Skin of body (tissue), 1 donor: ENCODE measurements at regions not wholly inside any gene's neighbourhood (a gene's known extent, or its start where the extent isn't known, plus 50 kb on each side); places are given as distances from the start of the nearest gene placed in this dataset.

Source experiments
- DNase-seq: peaks from one replicate; lab custom pipeline; 2025; lab: John Stamatoyannopoulos, UW

DNA sequence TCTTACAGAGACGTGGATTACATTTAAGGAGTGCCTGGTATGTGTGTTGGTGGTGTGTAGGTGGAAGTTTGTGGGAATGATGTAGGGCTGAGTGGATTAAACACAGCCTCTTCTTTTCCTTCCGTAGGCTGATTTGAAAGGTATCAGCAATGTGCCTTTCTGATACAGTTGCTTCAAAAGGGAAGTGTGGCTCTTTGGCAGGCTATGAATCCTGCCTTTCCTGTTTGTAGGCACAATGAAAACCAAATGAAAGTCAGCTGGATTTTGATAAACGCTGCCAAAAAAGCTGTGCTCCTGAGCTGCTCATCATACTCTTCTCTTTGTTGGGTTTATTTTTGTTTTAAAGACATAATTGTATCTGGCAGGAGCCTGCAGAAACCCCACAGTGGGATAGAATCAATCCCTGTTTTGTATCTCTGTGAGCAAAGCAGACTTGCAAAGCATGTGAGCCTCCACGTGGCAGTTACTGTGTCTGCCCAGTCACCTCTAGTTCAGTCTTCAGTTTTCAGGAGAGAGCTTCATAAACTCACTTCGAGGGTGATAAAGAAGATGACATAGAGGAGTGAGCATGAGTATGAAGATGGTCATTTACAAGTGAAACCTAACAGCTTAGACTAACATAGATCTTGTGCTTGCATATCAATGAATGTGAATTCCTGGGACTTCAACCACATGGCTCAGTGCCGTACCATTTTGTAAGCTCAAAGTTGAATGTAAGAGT lies 655.7 kb upstream of the KIRREL3 start:
- DNase-seq = no peak

DNA sequence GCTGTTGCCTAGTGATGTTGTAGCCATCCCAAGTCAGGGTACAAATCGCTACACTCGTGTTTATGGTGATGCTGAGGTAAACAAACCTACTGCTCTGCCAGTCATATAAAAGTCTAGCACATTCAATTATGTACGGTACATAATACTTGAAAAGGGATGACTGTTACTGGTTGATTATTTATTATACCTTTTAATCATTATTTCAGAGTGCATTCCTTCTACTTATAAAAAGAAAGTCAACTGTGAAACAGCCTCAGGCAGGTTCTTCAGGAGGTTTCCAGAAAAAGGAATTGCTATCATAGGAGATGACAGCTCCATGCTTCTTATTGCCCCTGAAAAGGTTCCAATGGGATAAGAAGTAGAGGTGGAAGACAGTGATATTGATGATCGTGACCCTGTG lies 652.5 kb upstream of the KIRREL3 start:
- DNase-seq = no peak

DNA sequence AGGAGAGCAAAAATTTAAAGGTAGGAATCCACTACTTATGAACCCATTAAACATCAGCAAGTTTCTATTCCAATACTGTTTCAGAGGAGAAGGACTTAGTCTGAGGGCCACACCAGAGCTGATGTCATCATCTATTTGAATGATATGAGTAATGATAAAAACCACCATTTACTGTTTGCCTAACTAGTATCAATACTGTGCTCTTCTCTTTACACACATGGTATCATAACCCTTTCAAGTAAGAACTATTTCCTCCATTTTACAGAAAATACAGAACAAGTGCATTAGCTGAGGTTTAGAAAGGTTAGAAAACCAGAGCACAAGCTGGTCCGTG lies 651.3 kb upstream of the KIRREL3 start:
- no peak for DNase-seq

DNA sequence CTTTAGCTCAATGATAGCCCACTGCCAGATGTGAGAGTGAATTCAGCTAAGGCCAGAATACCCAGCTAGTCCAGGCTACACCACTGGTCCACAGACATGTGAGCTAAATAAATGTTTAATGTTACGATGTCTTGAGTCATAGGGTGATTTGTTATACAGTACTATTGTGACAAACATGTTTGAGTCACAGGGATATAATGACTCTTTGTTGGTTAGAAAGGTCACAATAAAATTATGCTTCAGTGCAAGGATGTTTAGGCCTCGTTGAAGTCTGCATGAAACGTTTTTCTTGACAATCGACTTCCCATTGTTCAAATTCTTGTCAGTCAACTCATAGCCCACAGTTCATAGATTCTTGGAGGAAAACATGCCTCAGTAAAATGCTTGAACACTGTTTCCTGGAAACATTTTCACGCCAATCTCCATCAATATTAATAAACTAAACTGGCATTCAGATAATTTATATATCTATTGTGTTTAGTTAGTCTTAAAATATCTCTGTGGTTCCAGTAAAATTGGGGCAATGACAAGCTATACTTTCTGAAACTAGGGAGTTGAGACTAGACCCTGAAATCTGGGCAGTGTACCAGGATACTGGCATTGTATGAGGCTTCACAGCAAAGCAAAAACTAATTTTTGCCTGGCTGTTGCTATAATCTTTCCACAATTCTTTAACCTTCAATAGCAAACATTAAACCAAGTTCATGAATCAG lies 650.8 kb upstream of the KIRREL3 start:
- DNase-seq = no peak

DNA sequence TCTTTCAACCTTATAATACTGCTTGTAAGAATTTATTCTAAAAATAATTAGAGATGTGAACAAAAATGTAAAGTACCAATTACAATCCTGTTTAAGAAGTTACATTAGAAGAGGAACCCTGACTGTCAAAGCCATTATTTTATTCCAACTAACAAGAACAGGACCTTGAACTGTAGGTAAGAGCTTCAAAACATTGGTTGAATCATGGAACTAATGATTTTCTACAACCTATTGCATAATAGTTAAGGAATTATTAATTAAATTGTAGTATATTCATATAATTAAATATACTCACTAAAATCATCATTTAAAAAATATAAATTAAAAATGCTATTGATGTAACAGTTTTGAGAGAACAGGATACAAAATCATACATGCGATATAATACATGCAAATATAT lies 649.4 kb upstream of the KIRREL3 start:
- no peak for DNase-seq

DNA sequence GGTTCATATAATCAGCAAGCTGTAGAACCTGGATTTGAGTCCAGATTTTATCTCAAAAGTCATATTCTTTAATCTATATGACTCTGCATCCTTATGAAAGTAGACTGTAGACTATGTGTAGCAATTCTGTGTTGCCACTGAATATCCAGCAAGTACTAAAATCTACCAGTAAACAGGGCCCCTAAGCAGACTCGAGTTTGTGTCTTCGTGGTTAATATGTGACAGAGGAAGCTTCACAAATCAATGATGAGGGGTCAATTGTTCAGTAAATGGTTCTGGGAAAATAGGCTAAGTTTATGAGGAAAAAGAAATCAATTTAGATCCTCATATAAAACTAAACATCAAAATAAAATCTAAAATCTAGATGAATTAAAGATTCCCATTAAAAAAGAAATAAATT lies 648.5 kb upstream of the KIRREL3 start:
- no peak for DNase-seq

DNA sequence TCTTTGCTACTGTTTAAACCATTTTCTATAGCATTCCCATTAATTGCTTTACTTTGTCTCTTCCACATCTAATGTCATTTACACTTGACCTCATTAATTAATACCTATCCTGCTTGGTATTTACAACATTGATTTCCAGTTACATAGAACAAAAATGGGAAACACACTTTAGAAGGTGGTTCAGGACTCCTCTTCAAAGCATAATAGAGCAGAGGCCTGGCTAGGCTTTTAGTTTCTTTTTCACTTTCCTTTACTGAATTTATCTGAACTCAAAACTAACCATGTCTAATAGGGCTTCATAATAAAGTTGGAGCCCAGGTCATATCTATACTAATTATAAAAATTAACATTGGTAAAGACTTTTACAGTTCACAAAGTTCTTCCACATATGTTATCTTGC lies 648.0 kb upstream of the KIRREL3 start:
- no peak for DNase-seq

DNA sequence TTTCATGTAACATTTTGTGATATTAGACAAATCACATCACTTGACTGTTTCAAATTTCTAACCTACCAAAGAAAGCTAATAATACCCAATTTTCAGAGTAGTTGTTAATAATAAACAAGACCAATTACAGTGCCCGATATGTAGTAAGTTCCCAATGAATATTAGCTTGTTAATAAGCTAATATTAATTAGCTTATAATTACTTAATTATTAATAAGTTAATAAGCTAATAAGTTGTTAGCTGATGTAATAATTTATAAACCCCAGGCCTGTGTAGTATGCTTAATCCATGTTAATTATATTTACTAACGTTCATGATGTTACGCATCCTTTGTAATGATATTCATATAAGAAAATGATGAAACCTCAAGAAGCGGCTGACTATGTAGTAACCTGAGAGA lies 643.8 kb upstream of the KIRREL3 start:
- DNase-seq = no peak

DNA sequence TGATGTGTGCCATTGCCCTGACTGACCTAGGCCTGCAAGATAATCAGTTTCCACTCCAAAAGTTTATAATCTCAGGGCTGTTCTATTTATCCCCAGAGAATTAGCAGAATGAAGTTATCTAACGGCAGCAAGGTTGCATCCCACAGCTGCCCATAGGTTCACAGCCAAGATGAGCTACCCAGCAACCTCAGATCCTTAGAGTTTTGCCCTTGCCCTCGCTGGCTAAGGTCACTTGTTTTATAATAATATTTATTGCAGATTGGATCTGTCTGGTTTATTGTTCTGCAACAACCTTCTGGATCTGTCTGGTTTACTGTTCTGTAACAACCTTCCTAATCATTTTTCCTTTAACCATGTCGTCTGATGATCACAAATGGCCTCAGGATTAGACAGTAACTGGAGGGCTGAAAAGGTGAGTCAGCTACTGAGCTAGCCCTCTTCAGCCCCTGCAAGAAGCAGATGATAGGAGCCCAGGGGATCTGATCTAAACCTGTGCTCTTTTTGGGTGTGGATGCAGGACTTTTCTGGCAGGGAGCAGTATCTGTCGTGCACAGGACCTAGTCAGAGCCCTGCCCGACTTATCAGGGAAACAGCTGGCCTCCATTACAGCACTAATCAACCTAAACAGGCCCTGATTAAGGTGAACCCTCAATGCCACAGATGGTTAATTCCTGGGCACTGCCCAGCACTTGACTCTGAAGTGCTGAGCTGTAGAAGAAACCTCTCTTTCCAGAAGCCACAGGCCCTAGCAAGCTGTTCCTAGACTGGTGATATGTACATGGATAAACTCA lies 642.9 kb upstream of the KIRREL3 start:
- DNase-seq = no peak

DNA sequence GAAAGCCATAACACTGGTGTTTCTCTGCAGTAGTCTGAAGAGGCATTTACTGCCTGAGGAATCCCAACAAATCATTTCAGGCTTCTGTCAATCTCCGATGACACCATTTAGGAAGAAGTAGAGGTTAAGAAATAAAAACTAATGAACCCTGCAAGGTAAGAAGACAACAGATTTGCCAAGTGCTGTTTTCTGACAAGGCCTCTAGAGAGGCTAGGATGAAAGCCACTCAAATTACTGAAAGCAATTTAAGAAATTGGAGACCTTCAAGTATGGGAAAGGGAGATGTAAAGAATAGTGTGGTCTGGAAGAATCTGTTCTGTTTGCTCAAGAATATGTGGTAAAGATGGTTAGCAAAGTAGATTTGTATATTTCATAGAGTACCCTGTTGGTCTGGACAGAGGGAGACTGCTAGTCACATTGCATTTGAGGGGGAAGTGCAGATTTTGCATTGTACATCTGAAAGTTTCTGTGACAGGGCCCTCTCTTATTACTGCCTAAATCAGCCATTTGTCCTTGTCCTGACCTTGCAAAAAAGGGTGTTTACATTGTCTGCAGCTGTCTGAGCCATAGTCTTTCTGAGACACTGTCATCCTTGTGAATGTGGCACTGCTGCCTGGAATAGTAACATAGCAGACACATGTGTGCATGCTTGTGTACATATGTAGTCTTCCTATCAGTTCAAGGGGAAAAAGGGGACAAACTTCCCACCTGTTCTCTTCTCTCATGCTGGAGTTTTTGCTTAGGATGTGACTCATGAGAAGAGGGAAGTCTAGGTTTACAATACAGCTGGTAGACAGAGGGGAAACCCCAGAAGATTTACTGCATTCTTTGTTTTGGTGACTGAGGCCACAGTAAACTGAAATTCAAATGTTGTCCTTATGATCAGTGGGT lies 640.2 kb upstream of the KIRREL3 start:
- DNase-seq = no peak

DNA sequence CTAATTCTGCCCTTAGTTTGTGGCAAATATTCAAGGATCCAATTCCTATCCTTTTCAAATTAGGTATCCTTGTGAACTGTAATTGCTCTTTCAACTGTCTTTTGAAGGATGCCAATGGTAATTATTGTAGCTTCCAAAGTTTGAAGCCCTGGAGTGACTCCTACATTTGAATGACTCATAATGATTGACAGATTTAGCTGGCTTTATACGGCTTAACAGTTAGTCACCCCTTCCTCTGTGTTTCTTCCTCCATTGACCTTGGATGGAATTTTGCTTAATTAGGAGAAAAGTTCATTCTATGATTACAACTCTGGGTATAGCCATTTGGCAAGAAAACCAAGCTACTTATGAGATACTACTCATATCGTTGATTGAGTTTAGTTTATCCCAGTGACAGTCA lies 639.3 kb upstream of the KIRREL3 start:
- no peak for DNase-seq

DNA sequence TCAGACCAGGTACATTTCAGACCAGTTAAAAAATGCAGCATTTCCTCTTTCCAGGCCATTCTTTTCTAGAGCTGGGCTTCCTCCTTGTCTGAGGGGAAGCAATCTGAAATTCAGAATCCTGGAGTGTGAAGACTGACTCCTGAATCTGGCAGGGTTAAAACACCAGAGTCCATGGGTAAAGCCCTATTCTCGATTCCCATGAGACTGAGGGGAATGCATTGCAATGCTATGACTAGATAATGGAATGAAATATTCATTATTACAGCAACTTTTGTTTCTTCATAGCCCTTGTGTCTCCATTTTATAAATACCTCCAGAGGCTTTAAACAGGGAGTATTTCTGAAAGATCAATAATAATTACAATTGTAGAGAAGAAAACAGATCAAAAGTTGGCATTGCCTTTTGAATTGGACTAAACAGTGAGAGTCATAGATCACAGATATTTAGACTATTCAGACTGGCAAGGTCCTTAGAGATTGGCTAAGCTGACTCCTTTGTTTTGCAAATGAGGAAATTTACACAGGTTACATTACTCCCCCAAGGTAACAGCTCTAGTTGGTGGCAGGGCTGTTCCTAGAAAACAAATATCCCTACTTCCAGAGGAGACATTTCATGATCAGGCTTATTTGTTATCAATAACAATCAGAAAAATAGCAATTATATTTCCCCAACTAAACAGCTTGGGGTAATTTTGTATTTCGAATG lies 632.6 kb upstream of the KIRREL3 start:
- no peak for DNase-seq

DNA sequence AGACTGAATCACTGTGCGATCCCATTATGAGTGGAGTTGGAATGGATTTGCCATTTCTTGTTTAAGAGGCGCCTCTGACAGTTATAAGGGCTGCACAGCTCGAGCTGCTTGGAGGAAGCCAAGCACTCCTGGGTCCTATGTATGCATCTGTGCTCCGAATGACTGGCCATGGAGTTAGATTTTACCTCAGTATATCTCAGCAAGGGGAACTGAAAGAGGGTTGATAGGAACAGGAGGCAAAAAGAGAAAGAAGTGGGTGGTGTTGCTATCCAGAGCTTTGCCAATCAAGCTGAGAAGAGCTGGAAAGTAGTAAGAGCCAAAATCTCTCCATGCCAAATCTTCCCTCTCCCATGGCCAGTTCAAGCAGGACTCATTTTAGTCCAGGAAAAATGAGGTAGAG lies 632.0 kb upstream of the KIRREL3 start:
- no peak for DNase-seq

DNA sequence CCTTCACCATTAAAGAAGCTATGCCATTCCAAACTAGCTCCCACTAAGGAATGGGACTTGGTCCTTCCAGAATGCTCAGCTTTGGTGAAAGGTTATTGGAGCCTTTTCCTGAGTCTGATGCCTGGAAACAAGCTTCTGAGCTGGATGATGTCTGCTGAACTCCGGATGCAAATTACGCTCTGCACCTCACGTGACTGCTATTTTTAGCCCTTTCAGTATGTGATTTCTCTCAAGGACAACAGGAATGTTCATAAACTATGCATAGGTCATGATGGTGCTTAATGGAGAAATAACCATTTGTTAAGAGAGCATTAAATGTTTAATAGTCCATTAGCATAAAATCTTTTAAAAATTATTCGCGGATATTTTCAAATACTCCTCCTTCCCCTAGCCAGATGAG lies 631.4 kb upstream of the KIRREL3 start:
- no peak for DNase-seq

DNA sequence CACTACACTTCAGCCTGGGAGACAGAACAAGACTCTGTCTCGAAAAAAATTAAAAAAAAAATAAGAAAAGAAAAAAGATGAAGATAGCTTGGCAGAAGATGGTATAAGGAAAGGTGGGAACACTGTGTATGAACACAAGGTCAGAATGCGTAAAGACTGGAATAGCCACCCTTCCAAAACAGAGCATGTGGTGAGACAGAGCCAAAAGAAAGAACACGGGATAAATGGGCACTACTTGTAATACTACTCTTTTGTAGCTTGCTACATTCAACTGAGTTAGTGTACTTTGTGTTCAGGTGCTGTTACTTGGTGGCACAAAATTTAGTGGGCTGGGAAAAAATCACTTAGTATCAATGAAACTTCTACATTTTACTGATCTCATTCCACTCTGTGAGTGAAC lies 628.6 kb upstream of the KIRREL3 start:
- DNase-seq = no peak

DNA sequence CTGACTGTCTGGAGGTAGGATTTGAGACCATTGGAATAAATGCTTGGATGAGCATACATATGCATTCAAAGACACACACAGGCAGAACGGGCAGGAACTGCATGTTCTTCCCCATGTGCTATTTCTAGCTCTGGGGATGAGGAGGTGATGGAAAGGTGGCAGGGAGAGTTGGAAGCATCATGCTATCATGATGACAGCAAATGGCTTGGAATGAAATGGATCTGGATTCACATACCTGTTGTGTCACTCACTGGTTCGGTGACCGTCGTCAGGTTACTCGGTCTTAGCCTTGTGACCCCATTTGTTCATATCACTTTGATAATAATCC lies 627.9 kb upstream of the KIRREL3 start:
- no peak for DNase-seq

DNA sequence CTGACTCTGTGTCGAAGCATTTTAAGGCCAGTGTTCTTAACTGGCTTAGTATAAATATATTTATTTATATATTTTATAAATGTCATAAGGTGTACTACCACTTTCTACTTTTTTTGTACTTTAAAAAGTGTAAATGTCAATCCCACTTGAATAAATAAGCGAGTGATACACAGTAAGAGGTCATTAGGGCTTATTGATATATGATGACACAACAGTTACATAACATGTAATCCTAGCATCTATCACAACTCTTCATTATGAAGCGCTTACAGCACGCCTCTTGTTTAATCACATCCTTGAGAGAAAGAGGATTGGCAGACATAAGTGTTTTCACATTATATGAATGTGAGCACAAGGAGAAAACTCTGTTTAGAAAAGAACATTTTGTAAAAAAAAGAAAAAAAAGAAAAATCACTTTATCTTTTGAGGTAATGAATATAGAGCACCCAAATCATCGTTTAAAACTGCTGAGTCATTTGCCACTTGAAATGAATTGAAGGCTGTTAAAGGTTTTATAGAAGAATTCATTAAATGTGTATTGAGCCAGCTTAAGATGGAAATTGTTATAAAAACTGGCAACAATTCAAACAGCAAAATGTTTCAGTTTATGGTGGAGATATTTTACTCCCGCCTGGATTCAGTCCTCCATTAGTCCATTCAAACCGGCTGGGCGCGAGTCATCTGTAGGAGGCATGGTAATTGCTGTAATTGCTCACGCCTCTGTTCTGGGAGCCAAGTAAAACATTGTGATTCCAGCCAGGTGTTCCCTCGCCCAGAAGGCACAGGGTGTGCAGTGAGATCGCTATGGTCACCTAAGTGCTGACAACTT lies 627.3 kb upstream of the KIRREL3 start:
- peak; percentile 23 for DNase-seq

DNA sequence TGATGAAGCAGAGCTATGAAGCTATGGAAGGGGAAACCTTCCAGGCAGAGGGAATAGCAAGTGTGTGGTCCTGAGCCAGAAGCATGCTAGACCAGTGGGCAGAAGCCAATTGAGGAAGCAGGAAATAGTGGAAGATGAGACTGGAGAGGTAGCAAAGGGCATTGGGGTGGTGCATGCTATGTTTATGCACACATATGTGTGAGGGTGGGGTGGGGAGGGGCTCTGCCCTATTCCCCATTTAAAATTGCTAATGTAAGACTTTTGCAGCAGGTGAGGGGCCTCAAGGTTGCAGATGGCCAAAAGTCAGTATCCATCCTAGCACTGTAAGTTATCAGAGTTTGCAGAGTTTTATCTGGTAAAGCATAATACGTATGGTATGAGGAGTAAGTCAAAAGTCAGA lies 626.6 kb upstream of the KIRREL3 start:
- no peak for DNase-seq

DNA sequence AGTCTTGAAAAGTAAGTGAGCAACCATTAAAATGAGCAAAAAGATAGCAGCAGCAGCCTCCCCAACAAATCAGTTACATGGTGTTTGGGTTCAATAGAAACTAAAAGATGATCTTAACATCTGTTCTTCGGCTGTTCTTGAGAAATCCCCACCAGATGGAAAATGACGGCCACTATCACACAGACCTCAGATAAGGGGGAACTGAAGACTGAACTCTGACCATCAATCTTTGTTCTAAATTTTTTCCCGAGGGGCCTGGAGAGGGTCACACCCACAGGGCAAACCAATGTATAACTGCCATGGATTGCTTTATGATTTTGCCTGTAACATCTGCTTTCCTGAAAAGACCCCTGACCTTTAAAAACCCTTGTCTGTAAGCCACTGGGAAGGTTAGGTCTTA lies 624.8 kb upstream of the KIRREL3 start:
- no peak for DNase-seq

DNA sequence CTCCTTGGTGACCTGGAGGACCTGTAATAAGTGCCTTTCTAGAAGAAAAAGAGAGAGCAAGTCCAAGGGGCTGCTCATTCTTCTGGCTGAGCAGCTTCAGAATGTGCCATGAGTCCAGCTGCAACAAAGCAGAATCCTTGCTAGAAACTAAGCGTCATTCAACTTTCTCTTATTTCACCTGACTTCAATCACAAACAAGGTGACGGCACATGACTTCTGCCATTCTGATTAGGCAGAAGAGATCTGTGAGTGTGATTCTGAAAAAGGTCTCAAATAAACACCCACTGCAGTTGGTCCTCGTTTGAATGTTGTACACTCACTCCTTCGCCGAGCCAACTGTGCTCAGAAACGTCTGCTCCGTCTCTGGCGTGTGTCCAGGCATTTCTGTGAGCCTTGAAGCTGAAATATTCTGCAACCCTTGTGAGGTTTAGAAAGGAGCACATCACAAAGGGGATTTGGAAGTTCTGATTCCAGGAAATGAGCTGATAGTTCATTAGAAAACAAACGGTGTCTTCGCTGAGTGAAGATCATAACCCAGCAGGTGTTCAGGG lies 623.8 kb upstream of the KIRREL3 start:
- no peak for DNase-seq
